Prostate gland (tissue), 2 donors: ENCODE measurements at regions not wholly inside any gene's neighbourhood (a gene's known extent, or its start where the extent isn't known, plus 50 kb on each side); places are given as distances from the start of the nearest gene placed in this dataset.

Experiments
- CTCF ChIP-seq, 4 experiments: fragments of 200-600 bp in 2 of 4; fragments of 450-650 bp in 2 of 4; sonication (generic) in 2 of 4; IDR thresholded peaks; 1 replicate in 3 of 4; 2 replicates in 1 of 4; pipeline ENCODE4 v1.5.1; 2016 to 2019; ENCODE audit warnings: antibody characterized with exemption in 4 of 4, mild to moderate bottlenecking in 2 of 4, moderate library complexity in 2 of 4
- POLR2A ChIP-seq: fragments of 450-650 bp; IDR thresholded peaks from one replicate; pipeline ENCODE4 v1.6.1; 2016; ENCODE audit warnings: antibody characterized with exemption, mild to moderate bottlenecking
- POLR2AphosphoS5 ChIP-seq: sonication (generic); formaldehyde crosslinking; IDR thresholded peaks from one replicate; pipeline ENCODE4 v1.6.1; 2017; ENCODE audit warnings: antibody characterized with exemption

- TF ChIP-seq POLR2AphosphoS5 (no peak), POLR2A (no peak), CTCF (IDR thresholded peaks at IDR 0.05) (no peak)
Observed at GRCh38 chr9:12462861-12463260, 230.3 kb upstream of the TYRP1 start.
